ENCODE measurements at regions not wholly inside any gene's neighbourhood (a gene's known extent, or its start where the extent isn't known, plus 50 kb on each side); places are given as distances from the start of the nearest gene placed in this dataset.

DNA sequence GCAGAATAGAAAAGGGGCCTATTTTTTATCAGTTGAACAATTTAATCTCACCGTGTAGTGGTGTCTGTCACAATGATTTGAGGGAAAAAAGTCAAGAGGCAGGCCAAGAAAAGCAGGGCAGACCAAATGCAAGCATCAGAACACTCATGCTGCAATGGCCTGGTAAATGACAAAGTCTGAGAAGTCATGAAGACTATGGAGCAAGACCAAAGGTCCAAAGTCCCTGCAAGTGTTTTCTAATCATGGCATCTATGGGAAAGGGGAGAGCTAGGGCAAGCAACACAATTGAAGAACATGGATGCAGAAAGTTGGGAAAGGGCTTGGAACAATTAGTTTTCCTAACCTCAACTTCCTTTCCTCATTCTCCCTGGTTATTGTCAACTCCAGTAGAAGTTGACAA, 147.7 kb upstream of the TLL1 start:
- H3K27ac ChIP-seq, result no peak overlapping the region
- no peaks in the 10 kb centered on the region for H3K9me3 ChIP-seq (ENCODE audit: low read depth)
- DNase-seq (ENCODE audit: low read depth in 1 of 2, low spot score in 1 of 2), result no peak
- no peaks in the 10 kb centered on the region for H3K36me3 ChIP-seq
- H3K27me3 ChIP-seq, result no peaks in the 10 kb centered on the region
- H3K4me3 ChIP-seq, result no peak overlapping the region
- H3K4me1 ChIP-seq (ENCODE audit: low read depth), result no peaks in the 10 kb centered on the region
- TF ChIP-seq, protein P1, sequence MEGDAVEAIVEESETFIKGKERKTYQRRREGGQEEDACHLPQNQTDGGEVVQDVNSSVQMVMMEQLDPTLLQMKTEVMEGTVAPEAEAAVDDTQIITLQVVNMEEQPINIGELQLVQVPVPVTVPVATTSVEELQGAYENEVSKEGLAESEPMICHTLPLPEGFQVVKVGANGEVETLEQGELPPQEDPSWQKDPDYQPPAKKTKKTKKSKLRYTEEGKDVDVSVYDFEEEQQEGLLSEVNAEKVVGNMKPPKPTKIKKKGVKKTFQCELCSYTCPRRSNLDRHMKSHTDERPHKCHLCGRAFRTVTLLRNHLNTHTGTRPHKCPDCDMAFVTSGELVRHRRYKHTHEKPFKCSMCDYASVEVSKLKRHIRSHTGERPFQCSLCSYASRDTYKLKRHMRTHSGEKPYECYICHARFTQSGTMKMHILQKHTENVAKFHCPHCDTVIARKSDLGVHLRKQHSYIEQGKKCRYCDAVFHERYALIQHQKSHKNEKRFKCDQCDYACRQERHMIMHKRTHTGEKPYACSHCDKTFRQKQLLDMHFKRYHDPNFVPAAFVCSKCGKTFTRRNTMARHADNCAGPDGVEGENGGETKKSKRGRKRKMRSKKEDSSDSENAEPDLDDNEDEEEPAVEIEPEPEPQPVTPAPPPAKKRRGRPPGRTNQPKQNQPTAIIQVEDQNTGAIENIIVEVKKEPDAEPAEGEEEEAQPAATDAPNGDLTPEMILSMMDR (IDR thresholded peaks at IDR 0.05; ENCODE audit: low read depth, low read length), result no peak

DNA sequence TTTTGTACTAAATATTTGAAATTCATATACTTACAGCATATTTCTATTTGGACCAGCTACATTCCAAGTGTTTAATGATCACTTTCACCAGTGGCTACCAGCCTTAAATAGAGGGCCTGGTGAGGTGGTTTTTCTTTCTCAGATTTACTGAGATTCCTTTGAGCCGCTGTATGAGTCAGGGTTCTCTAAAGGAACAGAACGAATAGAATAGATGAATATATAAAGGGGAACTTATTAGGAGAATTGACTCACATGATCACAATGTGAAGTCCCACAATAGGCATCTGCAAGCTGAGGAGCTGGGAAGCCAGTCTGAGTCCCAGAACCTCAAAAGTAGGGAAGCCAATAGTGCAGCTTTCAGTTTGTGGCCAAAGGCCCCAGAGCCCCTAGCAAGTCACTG, 146.2 kb upstream of the TLL1 start:
- TF ChIP-seq, protein P1 (IDR thresholded peaks at IDR 0.05; ENCODE audit: low read depth, low read length), result no peak
- Histone ChIP-seq H3K27ac (no peak overlapping the region), H3K4me3 (no peak overlapping the region), H3K27me3 (no peaks in the 10 kb centered on the region), H3K36me3 (no peaks in the 10 kb centered on the region), H3K9me3 (ENCODE audit: low read depth) (no peaks in the 10 kb centered on the region), H3K4me1 (ENCODE audit: low read depth) (no peaks in the 10 kb centered on the region)
- DNase-seq (ENCODE audit: low read depth in 1 of 2, low spot score in 1 of 2), result no peak

DNA sequence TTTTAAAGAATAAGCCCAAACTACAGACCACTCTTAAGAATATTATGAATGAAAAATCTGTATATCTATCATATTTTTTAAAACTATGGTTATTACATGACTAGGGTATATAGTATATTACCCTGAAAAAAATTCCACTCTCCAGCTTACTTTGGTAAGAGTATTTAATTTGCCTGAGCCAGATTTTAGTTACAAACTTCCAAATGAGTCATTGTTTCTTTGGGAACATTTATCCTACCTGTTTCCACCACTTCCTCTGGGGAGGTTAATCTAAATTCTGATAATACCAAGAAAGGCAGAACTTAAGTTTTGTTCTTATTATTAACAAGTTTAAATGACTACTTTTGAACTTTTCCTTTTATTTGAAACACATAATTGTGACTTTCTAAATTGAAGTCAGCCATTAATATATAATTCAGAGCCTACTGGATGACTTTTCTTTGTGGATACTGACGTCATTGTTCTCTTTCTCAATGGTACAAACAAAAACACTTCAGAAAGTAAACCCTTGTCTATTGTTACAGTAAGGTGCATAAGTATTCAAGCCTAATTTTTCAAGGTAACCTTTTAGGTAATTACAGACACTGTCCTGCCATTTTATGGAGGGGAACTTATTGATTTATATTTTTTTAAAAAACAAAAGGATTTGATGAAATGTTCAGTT, 135.6 kb upstream of the TLL1 start:
- Histone ChIP-seq H3K27ac (no peak overlapping the region), H3K9me3 (ENCODE audit: low read depth) (no peaks in the 10 kb centered on the region), H3K36me3 (no peaks in the 10 kb centered on the region), H3K4me3 (no peak overlapping the region), H3K27me3 (no peaks in the 10 kb centered on the region), H3K4me1 (ENCODE audit: low read depth) (no peaks in the 10 kb centered on the region)
- no peak for DNase-seq (ENCODE audit: low read depth in 1 of 2, low spot score in 1 of 2)
- TF ChIP-seq, protein P1 (IDR thresholded peaks at IDR 0.05; ENCODE audit: low read depth, low read length), result no peak

DNA sequence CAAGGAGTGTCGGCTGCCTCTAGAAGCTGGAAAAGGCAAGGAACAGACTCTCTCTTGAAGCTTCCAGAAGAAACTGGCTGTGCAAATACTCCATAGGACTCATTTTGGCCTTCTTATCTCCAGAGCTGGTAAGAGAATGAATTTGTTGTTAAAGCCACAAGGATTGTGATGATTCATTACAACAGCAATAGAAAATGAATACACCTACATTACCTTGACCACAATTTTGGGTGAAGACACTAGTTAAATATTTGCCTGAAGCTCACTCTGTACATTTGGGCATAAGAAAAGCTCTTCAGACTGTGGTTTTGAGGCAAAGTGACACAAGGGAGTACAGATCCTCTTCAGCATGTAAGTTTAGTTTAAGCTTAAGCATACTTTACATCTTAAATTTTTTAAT, 134.5 kb upstream of the TLL1 start:
- no peak for DNase-seq (ENCODE audit: low read depth in 1 of 2, low spot score in 1 of 2)

DNA sequence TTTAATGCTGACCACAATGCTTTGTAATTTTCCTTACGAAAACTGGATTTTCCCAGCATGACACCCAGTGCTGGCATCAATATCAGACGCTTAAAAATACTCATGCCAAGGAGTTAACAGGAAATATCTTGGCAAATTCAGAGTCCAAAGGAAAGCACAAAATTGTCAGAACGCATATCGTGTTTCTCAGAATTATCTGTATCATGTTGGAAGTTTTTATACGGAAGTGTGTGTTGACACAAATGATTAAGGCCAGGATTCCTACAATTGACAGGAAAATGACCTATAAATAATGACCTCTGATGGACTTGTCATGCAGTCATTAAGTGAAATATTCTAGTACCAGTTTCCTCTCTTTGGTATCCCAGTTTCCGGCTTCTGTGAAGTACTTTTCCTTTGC, 132.1 kb upstream of the TLL1 start:
- TF ChIP-seq, protein P1 (IDR thresholded peaks at IDR 0.05; ENCODE audit: low read depth, low read length), result no peak
- DNase-seq (ENCODE audit: low read depth in 1 of 2, low spot score in 1 of 2), result peak in 1 of 2 donors; percentile 42
- no peaks in the 10 kb centered on the region for H3K27me3 ChIP-seq
- no peaks in the 10 kb centered on the region for H3K4me1 ChIP-seq (ENCODE audit: low read depth)
- H3K27ac ChIP-seq, result no peak overlapping the region
- H3K4me3 ChIP-seq, result no peak overlapping the region
- no peaks in the 10 kb centered on the region for H3K9me3 ChIP-seq (ENCODE audit: low read depth)
- H3K36me3 ChIP-seq, result no peaks in the 10 kb centered on the region

More for the DNA sequence above, 134.5 kb upstream of the TLL1 start:
- Histone ChIP-seq H3K36me3 (no peaks in the 10 kb centered on the region), H3K27ac (no peak overlapping the region), H3K4me3 (no peak overlapping the region), H3K27me3 (no peaks in the 10 kb centered on the region), H3K9me3 (ENCODE audit: low read depth) (no peaks in the 10 kb centered on the region), H3K4me1 (ENCODE audit: low read depth) (no peaks in the 10 kb centered on the region)
- TF ChIP-seq, protein P1 (IDR thresholded peaks at IDR 0.05; ENCODE audit: low read depth, low read length), result no peak
